ENCODE measurements at regions not wholly inside any gene's neighbourhood (a gene's known extent, or its start where the extent isn't known, plus 50 kb on each side); places are given as distances from the start of the nearest gene placed in this dataset.

DNA sequence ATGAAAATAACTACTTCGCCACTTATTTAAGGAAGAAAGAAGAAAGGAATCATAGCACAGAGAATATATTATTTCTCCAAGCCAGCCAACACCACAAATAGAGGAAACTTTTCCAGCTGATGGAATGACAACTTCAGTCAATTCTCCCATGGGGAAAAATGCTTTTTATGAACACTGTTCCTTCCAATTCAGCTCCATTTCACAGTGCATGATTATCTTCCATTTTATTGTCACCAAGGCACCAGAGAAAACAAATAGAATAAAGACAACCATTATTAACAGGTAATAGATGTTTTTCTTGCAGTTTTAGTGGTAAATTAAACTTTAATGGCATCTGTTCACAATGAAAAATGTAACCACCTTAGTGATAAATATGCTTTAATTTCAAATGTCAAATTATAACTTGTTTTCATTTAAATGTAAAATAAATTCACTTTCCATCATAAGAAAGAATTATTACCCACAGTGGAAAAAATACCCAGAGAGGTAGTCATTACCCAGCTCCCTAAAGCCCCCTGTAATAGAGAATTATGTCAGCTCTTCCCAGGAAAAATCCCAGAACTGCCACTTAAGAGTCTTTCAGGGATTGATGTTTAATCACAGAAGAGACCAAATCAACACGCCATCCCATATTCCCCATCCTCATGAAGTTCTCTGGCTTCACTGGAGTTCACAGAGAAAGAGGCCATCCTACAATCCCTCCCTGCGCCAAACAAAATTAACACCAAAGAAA is 828.3 kb upstream of the TMEM132C start:
- Histone ChIP-seq H3K27me3 (ENCODE audit: insufficient read depth, poor library complexity, severe bottlenecking) (no peaks in the 10 kb centered on the region), H3K27ac (replicated peaks) (no peak overlapping the region), H3K4me3 (replicated peaks; ENCODE audit: insufficient read depth, low read length) (no peak overlapping the region)
- DNase-seq (ENCODE audit: low read depth in 1 of 2, low spot score in 1 of 2) = no peak
- no peak for TF ChIP-seq SPI1 (IDR thresholded peaks at IDR 0.05; ENCODE audit: borderline replicate concordance, low read depth)
- TF ChIP-seq, protein P1, sequence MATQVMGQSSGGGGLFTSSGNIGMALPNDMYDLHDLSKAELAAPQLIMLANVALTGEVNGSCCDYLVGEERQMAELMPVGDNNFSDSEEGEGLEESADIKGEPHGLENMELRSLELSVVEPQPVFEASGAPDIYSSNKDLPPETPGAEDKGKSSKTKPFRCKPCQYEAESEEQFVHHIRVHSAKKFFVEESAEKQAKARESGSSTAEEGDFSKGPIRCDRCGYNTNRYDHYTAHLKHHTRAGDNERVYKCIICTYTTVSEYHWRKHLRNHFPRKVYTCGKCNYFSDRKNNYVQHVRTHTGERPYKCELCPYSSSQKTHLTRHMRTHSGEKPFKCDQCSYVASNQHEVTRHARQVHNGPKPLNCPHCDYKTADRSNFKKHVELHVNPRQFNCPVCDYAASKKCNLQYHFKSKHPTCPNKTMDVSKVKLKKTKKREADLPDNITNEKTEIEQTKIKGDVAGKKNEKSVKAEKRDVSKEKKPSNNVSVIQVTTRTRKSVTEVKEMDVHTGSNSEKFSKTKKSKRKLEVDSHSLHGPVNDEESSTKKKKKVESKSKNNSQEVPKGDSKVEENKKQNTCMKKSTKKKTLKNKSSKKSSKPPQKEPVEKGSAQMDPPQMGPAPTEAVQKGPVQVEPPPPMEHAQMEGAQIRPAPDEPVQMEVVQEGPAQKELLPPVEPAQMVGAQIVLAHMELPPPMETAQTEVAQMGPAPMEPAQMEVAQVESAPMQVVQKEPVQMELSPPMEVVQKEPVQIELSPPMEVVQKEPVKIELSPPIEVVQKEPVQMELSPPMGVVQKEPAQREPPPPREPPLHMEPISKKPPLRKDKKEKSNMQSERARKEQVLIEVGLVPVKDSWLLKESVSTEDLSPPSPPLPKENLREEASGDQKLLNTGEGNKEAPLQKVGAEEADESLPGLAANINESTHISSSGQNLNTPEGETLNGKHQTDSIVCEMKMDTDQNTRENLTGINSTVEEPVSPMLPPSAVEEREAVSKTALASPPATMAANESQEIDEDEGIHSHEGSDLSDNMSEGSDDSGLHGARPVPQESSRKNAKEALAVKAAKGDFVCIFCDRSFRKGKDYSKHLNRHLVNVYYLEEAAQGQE (IDR thresholded peaks at IDR 0.05; ENCODE audit: insufficient replicate concordance, low read depth) = no peak
- TF ChIP-seq POLR2AphosphoS5 (IDR thresholded peaks at IDR 0.05; ENCODE audit: low read depth) = no peak
- TF ChIP-seq, protein P2, sequence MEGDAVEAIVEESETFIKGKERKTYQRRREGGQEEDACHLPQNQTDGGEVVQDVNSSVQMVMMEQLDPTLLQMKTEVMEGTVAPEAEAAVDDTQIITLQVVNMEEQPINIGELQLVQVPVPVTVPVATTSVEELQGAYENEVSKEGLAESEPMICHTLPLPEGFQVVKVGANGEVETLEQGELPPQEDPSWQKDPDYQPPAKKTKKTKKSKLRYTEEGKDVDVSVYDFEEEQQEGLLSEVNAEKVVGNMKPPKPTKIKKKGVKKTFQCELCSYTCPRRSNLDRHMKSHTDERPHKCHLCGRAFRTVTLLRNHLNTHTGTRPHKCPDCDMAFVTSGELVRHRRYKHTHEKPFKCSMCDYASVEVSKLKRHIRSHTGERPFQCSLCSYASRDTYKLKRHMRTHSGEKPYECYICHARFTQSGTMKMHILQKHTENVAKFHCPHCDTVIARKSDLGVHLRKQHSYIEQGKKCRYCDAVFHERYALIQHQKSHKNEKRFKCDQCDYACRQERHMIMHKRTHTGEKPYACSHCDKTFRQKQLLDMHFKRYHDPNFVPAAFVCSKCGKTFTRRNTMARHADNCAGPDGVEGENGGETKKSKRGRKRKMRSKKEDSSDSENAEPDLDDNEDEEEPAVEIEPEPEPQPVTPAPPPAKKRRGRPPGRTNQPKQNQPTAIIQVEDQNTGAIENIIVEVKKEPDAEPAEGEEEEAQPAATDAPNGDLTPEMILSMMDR (IDR thresholded peaks at IDR 0.05; ENCODE audit: insufficient read depth, low read length) = no peak
- no peak for TF ChIP-seq GABPA (IDR thresholded peaks at IDR 0.05; ENCODE audit: low read depth)

DNA sequence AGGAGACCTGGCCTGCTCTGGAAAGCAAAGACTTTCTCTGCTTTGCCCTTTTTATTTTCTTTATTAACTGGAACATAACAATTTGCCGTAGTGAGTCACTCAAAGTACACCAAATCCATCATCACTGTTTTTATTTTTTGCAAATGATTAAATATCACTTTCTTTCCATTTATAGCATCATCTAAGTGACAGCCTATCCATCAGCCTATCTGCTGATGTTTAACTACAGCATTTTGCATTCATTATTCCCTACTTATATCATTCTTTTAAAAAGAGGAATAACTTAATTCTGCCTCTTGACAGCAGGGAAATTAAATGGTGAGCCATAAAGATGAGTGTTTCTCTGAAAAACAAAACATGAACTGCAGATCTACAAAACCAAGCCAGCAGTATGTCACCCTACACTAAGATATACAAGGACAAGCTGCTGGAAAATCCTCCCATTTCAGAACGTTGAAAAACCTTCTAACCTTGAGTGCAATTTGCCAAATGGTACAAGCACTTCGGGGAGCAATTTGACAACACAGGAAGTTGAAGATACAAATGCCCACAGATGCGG is 821.3 kb upstream of the TMEM132C start:
- no peak for DNase-seq (ENCODE audit: low read depth in 1 of 2, low spot score in 1 of 2)
- Histone ChIP-seq H3K27ac (replicated peaks) (no peak overlapping the region), H3K4me3 (replicated peaks; ENCODE audit: insufficient read depth, low read length) (no peak overlapping the region), H3K27me3 (ENCODE audit: insufficient read depth, poor library complexity, severe bottlenecking) (no peaks in the 10 kb centered on the region)
- TF ChIP-seq, protein P2 (IDR thresholded peaks at IDR 0.05; ENCODE audit: insufficient read depth, low read length) = no peak
- TF ChIP-seq GABPA (IDR thresholded peaks at IDR 0.05; ENCODE audit: low read depth) (no peak), SPI1 (IDR thresholded peaks at IDR 0.05; ENCODE audit: borderline replicate concordance, low read depth) (no peak), POLR2AphosphoS5 (IDR thresholded peaks at IDR 0.05; ENCODE audit: low read depth) (no peak)
- TF ChIP-seq, protein P1 (IDR thresholded peaks at IDR 0.05; ENCODE audit: insufficient replicate concordance, low read depth) = no peak

DNA sequence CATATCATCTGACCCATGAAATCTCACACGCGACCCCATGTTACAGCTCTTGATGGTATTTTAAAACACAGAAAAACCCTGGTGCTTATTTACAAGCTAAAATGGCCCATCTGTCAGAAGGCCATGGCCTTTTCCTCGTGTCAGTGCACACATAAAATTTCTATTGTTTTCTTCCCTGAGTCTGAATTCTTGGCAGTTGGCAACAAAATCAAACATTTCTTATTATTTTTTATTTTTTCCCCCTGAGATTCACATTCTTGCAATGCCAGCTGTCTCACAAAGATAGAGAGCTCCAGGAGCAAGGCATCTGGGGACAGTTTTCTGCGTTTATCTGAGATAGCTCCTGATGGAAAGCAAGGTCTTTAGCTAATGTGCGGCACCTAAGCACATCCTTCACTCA is 818.1 kb upstream of the TMEM132C start:
- TF ChIP-seq, protein P2 (IDR thresholded peaks at IDR 0.05; ENCODE audit: insufficient read depth, low read length) = no peak
- TF ChIP-seq POLR2AphosphoS5 (IDR thresholded peaks at IDR 0.05; ENCODE audit: low read depth) (no peak), SPI1 (IDR thresholded peaks at IDR 0.05; ENCODE audit: borderline replicate concordance, low read depth) (no peak), GABPA (IDR thresholded peaks at IDR 0.05; ENCODE audit: low read depth) (no peak)
- TF ChIP-seq, protein P1 (IDR thresholded peaks at IDR 0.05; ENCODE audit: insufficient replicate concordance, low read depth) = no peak
- H3K4me3 ChIP-seq (replicated peaks; ENCODE audit: insufficient read depth, low read length) = no peak overlapping the region
- H3K27ac ChIP-seq (replicated peaks) = no peak overlapping the region
- H3K27me3 ChIP-seq (ENCODE audit: insufficient read depth, poor library complexity, severe bottlenecking) = no peaks in the 10 kb centered on the region
- no peak for DNase-seq (ENCODE audit: low read depth in 1 of 2, low spot score in 1 of 2)

Measured in HL-60 (cell line).